ENCODE measurements at regions not wholly inside any gene's neighbourhood (a gene's known extent, or its start where the extent isn't known, plus 50 kb on each side); places are given as distances from the start of the nearest gene placed in this dataset.

GRCh38 chr1:191490303-191490702 lies 668.0 kb upstream of the RGS18 start:
- TF ChIP-seq CTCF (IDR thresholded peaks at IDR 0.05) (no peak), EP300 (IDR thresholded peaks at IDR 0.05) (no peak)

All from suprapubic skin (tissue), 3 donors.